GM18520 (cell line): ENCODE measurements at regions not wholly inside any gene's neighbourhood (a gene's known extent, or its start where the extent isn't known, plus 50 kb on each side); places are given as distances from the start of the nearest gene placed in this dataset.
A peak's percentile ranks its signal among the peaks of the same experiment; 100 is the strongest.
"Not testable (repeated sequence)": the region's sequence is repeated elsewhere in the genome, so short reads cannot be mapped to it uniquely, and the experiment has no call there.

ENCODE experiments used
- ATAC-seq: cut with Tn5 transposase; IDR thresholded peaks from one replicate; pipeline ENCODE4 v1.9.1; 2021; ENCODE audit not compliant: unreplicated experiment

DNA sequence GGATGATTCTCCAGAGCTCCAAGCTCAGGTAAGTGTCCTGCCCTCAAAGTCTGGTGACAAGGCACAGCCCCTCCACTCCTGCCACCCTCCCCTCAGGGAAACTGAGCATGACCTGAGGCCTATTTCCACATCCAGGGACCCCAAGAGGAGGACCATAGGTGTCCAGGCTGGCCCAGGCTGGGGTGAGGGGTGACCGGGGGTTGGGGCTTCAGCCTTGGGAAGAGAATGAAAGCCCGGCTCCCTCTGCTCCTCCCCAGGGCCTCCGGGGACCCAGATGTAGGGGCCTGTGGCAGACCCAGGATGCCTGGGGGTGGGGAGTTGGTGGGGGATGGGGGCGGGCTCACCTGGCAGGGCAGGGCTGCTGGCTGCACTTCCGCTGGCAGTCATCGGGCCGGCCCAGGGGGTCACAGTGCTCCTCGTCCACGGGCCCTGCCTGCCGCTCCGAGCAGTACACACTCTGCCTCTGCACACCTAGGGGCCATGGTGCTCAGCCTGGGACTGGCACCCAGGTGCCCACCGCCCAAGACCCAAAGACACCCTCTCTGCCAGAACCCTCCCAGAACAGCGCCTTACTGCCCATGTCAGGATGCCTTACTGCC is 116.5 kb upstream of the AKAP13 start:
- ATAC-seq, result not testable (repeated sequence)

DNA sequence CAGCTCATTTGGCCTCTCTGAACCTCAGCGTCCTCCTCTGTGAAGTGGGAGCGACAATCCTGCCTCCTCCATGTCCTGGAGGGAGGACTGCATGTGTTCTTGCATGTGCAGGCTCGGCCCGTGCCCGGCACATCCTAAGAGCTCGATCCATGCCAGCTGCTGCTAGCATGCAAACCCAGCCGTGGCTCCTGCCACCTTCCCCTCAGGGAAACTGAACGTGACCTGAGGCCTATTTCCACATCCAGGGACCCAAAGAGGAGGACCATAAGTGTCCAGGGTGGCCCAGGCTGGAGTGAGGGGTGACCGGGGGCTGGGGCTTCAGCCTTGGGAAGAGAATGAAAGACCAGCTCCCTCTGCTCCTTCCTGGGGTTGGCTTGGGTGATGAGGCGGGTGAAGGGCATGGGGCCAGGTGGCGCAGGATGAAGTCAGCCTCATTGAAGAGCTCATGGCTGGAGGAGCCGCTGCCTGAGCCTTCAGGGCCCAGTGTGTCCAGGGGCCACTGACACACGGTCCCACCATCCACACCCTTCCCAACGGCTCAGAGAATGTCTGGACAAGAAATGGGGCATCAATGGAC is 115.7 kb upstream of the AKAP13 start:
- ATAC-seq, result not testable (repeated sequence)

DNA sequence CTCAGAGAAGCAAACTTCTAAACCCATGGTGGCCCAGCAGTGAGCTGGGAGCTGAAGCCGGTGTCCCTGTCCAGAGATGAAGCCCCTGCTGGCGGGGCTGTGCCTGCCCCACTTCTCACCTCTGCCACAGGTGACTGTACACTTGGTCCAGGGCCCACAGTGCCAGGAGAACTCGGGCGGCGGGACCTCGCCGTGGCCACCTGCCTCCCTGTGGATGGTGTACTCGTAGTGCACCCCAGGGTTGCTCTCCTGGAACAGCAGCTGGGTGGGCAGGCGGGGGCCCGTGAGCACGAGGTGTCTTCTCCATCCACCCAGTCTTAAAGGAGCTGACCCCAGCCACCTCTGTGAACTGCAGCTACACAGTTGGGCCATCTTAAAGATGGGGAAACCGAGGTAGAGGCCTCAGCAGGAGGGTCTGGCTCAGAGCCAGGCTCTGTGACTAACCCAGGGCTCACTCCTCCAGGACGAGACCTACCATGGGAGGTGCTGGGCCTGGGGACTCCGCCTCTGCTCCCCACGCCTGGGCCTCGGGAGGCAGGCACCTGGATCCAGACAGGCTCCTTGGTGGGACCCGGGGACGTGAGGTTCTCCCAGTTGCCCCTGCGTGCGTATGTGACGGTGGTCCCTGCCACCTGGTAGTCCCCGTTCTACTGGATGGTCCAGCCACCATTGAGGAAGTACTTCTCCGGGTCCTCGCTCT is 113.1 kb upstream of the AKAP13 start:
- ATAC-seq, result not testable (repeated sequence)

DNA sequence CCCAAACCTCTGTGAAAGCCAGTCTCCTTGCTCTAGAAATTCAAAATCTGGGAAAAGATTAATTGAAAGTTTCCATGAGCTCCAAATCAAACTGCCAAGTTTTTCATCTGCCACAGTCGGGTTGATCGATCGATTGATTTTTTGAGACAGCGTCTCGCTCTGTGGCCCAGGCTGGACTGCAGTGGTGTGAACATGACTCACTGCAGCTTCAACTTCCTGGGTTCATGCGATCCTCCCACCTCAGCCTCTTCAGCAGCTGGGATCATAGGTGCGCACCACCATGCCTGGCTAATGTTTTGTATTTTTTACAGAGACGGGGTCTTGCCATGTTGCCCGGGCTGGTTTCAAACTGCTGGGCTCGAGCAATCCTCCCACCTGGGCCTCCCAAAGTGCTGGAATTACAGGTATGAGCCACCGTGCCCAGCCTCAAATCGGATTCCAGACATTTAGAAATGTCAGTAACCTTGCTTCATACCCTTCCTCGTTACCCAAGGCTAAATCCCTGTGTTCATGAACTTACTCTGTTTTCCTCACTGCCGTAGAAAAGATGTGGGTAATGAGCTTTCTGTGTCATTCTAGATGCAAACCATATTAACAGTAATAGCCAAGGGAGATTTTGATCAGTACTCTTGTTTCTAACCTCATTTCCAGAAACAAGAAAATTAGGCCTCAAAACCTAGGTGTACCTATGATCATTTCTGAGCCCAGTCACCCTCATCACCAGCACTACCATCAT is 105.9 kb upstream of the AKAP13 start:
- no peak for ATAC-seq

- no peak for ATAC-seq
Measured at GRCh38 chr15:85276508-85276907, 103.9 kb upstream of the AKAP13 start.

GRCh38 chr15:85276921-85277320 is 103.5 kb upstream of the AKAP13 start:
- no peak for ATAC-seq

DNA sequence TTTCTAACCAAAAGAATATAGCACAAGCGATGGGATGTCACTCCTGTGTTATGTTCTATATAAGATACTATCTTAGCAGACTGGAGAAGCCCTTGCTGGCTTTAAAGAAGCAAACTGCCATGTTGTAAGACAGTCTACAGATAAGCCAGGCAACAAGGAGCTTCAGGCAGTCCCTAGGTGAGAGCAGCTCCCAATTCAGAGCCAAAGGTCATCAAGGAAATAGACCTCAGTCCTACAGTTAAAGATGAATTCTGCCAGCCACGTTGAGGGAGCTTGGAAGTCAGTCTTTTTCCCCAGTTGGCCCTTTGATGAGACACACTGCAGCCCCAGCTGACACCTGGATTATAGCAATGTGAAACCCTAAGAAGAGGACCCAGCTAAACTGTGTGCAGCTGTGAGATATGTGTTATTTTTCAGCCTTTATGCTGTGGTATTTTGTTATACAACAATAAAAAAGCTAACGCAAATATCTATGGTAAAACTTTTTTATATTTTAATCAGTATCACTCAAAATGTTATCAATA is 102.5 kb upstream of the AKAP13 start:
- ATAC-seq, result no peak

- no peak for ATAC-seq
Measured at GRCh38 chr15:85280203-85280602, 100.2 kb upstream of the AKAP13 start.

DNA sequence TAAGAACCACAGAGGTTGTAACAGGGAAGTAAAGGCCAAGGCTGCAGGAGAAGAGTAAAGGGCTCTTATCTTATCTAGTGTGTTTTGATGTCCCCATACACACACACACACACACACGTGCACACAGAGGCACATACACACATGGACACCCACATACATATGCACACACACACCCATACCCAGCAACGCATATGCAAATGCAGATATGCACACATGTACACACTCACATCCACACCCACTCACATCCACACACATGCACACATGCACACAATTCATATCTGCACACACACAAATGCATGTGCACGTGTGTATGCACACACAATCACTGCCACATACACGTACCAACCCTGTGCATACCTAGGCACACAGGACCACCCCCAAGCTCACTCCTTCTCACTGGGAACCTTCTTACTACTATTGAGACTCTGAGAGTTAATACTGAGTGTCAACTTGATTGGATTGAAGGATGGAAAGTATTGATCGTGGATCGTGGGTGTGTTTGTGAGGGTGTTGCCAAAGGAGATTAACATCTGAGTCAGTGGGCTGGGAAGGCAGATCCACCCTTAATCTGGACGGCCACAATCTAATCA is 99.0 kb upstream of the AKAP13 start:
- ATAC-seq, result no peak

DNA sequence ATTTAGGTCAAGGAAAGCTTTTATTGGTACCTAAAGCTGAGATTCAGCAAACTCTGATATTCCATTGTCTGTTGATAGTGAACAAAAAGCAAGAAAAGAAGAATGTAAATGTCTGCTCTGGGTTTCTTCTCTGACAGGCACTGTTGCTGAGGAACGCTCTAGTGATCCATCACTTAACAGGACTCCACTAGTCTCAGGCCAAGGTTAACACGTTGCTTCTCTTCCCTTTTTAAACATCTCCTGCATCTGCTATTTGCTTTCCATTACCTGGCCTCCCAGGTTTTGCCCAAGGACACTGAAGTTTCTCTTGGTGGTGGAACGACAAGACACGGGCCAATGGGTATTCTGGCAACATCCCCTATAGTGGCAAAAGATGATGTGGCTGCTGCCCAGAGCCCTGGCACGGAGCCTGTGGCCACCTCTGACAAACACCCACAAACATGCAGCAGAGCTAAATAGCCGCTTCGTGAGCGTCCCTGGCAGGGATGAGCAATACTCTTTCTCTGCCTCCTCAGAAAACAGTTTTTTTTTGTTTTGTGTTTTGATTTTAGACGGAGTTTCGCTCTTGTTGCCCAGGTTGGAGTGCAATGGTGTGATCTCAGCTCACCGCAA is 97.8 kb upstream of the AKAP13 start:
- ATAC-seq, result no peak

DNA sequence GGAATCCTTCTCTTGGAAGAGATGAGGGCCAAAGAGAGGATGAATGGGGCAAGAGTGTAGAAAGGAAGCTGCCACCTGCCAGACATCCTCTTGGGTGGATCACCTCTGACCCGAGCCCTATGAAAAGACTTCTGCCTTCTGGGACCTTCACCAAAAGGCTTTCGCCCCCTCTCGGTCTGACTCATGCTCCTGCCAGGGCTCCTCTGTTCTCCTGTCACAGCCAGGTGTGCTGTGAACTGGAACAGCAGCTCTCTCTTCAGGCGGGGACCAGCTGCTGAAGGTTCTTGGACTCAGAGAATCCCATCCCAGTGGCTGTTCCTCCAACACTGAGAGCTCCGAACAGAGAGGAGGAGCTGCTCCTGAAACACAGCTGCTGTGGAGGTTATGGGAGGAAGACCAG is 96.6 kb upstream of the AKAP13 start:
- peak; percentile 52 for ATAC-seq

GRCh38 chr15:85284497-85284896 is 95.9 kb upstream of the AKAP13 start:
- peak; percentile 60 for ATAC-seq

GRCh38 chr15:85289677-85290365 is 90.6 kb upstream of the AKAP13 start:
- no peak for ATAC-seq

DNA sequence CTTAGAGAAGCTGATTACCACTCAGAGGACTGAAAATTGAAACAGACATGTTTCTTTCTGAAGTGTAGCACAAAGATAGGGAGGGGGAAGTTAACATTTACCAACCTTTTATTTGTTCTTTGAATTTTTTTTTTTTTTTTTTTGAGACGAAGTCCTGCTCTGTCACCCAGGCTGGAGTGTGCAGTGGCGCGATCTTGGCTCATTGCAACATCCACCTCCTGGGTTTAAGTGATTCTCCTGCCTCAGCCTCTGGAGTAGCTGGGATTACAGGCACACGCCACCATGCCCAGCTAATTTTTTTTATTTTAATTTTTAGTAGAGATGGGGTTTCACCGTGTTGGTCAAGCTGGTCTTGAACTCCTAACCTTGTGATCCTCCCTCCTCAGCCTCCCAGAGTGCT is 87.8 kb upstream of the AKAP13 start:
- ATAC-seq, result not testable (repeated sequence)

DNA sequence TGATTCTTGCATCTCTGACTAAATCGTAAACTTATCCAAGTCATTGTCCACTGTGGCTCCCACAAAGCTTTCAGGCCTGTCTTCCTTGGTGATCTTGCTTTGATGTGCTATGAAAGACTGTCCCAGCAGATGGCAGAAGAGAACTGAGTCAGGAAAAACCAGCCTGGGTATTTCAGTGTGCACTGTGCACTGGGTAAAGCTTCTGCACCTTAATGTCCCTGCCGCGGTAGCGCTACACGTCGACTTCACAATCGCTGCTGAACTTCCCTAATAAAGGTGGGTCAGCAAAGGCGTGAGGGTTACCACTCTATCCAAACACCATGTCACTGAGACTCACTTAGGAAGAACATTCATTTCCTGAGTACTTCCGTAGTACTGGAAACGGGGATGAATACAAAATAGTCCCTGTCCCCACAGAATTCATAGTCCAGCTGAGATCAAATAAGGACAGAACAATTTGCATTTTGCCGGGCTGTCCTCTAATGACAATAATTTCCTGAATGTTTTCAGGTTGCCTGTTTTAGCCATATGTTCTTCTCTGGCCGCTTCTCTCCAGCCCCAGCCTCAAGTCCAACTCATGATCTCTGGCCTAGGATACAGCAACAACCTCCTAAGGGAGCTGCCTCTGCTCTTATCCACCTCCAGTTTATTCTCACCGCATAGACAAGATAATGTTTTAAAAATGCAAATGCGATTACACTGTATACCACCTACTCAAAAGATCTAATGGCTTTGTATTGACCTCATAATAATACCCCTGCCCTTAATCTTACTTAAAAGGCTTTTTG is 83.6 kb upstream of the AKAP13 start:
- peak; percentile 90 for ATAC-seq

- ATAC-seq, result no peak
Measured at GRCh38 chr15:85297537-85297936, 82.9 kb upstream of the AKAP13 start.

DNA sequence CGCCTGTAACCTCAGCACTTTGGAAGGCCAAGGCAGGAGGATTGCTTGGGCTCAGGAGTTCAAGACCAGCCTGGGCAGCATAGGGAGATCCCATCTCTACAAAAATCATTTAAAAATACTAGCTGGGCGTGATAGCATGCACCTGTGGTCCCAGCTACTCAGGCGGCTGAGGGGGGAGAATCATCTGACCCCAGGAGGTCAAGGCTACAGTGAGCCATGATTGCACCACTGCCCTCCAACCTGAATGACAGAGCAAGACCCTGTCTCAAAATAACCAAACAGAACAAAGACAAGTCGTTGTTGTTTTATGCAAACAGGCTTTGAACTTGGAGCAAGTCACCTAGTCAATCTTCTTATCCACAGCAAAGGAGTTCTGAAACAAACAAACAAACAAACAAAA is 82.0 kb upstream of the AKAP13 start:
- ATAC-seq, result no peak

DNA sequence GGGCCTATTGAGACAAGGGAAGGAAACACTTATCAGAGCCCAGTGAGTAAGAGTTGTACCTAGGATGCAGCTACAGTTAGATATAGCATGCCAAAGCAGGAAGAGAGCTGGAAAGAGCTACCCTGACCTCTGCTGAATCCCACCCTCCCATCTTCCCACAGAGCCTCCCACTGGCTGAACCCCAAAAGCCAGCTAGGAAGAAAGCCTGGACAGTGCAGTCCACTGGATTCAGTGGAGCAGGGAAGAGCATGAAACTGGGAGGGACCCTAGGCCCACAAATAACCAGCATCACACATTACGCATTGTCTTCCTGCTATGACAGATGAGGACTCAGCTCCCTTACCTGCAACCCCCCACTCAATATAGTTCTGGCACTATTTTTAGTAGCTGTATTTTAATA is 81.5 kb upstream of the AKAP13 start:
- ATAC-seq, result no peak

DNA sequence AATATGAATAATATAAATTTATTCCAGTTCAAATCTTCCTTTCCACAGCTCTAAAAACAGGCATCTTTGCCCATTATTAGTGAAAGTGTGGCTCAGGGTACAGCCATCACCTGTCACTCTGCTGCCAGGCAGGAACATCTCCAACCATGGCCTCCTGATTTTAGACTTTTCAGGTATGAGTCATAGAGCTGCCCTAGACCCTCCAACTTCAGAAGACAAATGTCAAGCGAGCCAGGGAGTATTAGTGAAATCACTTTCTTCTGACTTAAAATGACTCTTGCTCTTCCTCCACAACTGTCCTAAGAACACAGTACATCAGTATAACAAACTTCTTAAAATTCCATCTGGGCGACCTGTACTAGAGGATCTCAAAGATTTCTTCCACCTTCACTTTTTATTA is 78.1 kb upstream of the AKAP13 start:
- no peak for ATAC-seq
